GM12891 (cell line): ENCODE measurements at regions not wholly inside any gene's neighbourhood (a gene's known extent, or its start where the extent isn't known, plus 50 kb on each side); places are given as distances from the start of the nearest gene placed in this dataset.

Source experiments
- PAX5 ChIP-seq: IDR thresholded peaks from 2 replicates; pipeline ENCODE4 v1.6.1; 2011; ENCODE audit warnings: low read length, moderate library complexity, mild to moderate bottlenecking; ENCODE audit not compliant: insufficient read depth, severe bottlenecking
- POLR2A ChIP-seq: IDR thresholded peaks from 2 replicates; pipeline ENCODE4 v1.6.1; 2011; ENCODE audit warnings: low read depth, low read length, control low read depth
- POLR2AphosphoS5 ChIP-seq: IDR thresholded peaks from 2 replicates; pipeline ENCODE4 v1.6.1; 2011; ENCODE audit warnings: low read depth, low read length, control low read depth
- POU2F2 ChIP-seq: IDR thresholded peaks from 2 replicates; pipeline ENCODE4 v1.6.1; 2011; ENCODE audit warnings: low read depth, mild to moderate bottlenecking, control low read depth, low read length, moderate library complexity
- SPI1 ChIP-seq: IDR thresholded peaks from 2 replicates; pipeline ENCODE4 v1.6.1; 2011; ENCODE audit warnings: low read depth, low read length, control low read depth
- TAF1 ChIP-seq: IDR thresholded peaks from 2 replicates; pipeline ENCODE4 v1.6.1; 2011; ENCODE audit warnings: low read depth, low read length, control low read depth

- no peak for TF ChIP-seq POLR2A
- no peak for TF ChIP-seq POLR2AphosphoS5
- no peak for TF ChIP-seq POU2F2
- TF ChIP-seq PAX5 = no peak
- no peak for TF ChIP-seq TAF1
- TF ChIP-seq SPI1 = no peak
These were observed 277.1 kb downstream of the EDEM1 start for GRCh38 chr3:5464649-5465048.
